OCI-LY7 (cell line): ENCODE measurements at regions not wholly inside any gene's neighbourhood (a gene's known extent, or its start where the extent isn't known, plus 50 kb on each side); places are given as distances from the start of the nearest gene placed in this dataset.

Experiments used
- BruUV-seq: library from RNA; stranded (reverse); fragments of 400-500 nt; replicated peaks from 2 replicates; lab custom pipeline; 2021; lab: Mats Ljungman, UMichigan
- CTCF ChIA-PET: fragments of 300-600 bp; sonication (Branson Sonifier 250); formaldehyde crosslinking; loops from one replicate; lab custom pipeline; 2022; ENCODE audit warnings: antibody characterized with exemption; ENCODE audit not compliant: unreplicated experiment; lab: Charles Lee
- POLR2A ChIA-PET: fragments of 300-600 bp; sonication (Branson Sonifier 250); formaldehyde crosslinking; loops from one replicate; lab custom pipeline; 2022; ENCODE audit warnings: antibody characterized with exemption; lab: Charles Lee
- DNase-seq: peaks from one replicate; pipeline ENCODE4 v3.0.0-alpha.2; 2015; ENCODE audit warnings: low spot score
- H2AFZ ChIP-seq: fragments of 200-600 bp; sonication (generic), shearing (Covaris generic); 2 replicates; pipeline ENCODE4 v1.6.1; 2014; ENCODE audit warnings: mild to moderate bottlenecking, antibody characterized with exemption, low read length, moderate library complexity
- H3K27ac ChIP-seq: fragments of 200-600 bp; sonication (generic); 2 replicates; pipeline ENCODE4 v1.5.1; 2014; ENCODE audit warnings: mixed run types, low read depth, mild to moderate bottlenecking, moderate library complexity, low read length, inconsistent platforms; ENCODE audit not compliant: poor library complexity, severe bottlenecking
- H3K36me3 ChIP-seq: fragments of 200-600 bp; sonication (generic); 2 replicates; pipeline ENCODE4 v1.6.1; 2014; ENCODE audit warnings: mild to moderate bottlenecking, antibody characterized with exemption, low read length, moderate library complexity, mixed read lengths; ENCODE audit not compliant: insufficient read depth
- H3K4me1 ChIP-seq: fragments of 200-600 bp; sonication (generic); 2 replicates; pipeline ENCODE4 v1.5.1; 2014; ENCODE audit warnings: mild to moderate bottlenecking, low read length; ENCODE audit not compliant: insufficient read depth, poor library complexity, severe bottlenecking
- H3K4me2 ChIP-seq: fragments of 200-600 bp; sonication (generic); 2 replicates; pipeline ENCODE4 v1.6.1; 2014; ENCODE audit warnings: mild to moderate bottlenecking, low read length
- H3K4me3 ChIP-seq: fragments of 200-600 bp; sonication (generic); 2 replicates; pipeline ENCODE4 v1.5.1; 2014; ENCODE audit warnings: mild to moderate bottlenecking, low read depth, low read length; ENCODE audit not compliant: poor library complexity, severe bottlenecking
- H3K79me2 ChIP-seq: fragments of 200-600 bp; sonication (generic); 2 replicates; pipeline ENCODE4 v1.6.1; 2016; ENCODE audit warnings: low read depth, mild to moderate bottlenecking, low read length, moderate library complexity, mixed read lengths; ENCODE audit not compliant: insufficient read depth
- H3K9me2 ChIP-seq: fragments of 200-600 bp; sonication (generic); 2 replicates; pipeline ENCODE4 v1.6.1; 2016; ENCODE audit warnings: mild to moderate bottlenecking, low read length, mixed read lengths; ENCODE audit not compliant: insufficient read depth
- H3K9me3 ChIP-seq: fragments of 200-600 bp; sonication (generic); 2 replicates; pipeline ENCODE4 v1.6.1; 2014; ENCODE audit warnings: mild to moderate bottlenecking, mixed run types, low read length, mixed read lengths
- H4K20me1 ChIP-seq: fragments of 200-600 bp; sonication (generic); 2 replicates; pipeline ENCODE4 v1.6.1; 2014; ENCODE audit warnings: mild to moderate bottlenecking, antibody characterized with exemption, low read length, moderate library complexity, mixed read lengths; ENCODE audit not compliant: insufficient read depth
- CTCF ChIP-seq: fragments of 200-600 bp; sonication (generic); conservative IDR thresholded peaks from 2 replicates; pipeline ENCODE4 v1.5.1; 2014; ENCODE audit warnings: mild to moderate bottlenecking, antibody characterized with exemption, low read length, moderate library complexity, mixed read lengths
- EZH2phosphoT487 ChIP-seq: fragments of 200-600 bp; sonication (generic); IDR thresholded peaks from 2 replicates; pipeline ENCODE4 v1.6.1; 2018; ENCODE audit warnings: low read depth, borderline replicate concordance, mild to moderate bottlenecking, mixed run types, antibody characterized with exemption, low read length, moderate library complexity, mixed read lengths
- intact Hi-C: fragments of 100-400 bp; cut with micrococcal nuclease; formaldehyde crosslinking; loops from one replicate; pipeline ENCODE4 v1.10.0; 2022; ENCODE audit not compliant: unreplicated experiment

- Histone ChIP-seq H2AFZ (no peak overlapping the region), H3K4me2 (no peak overlapping the region), H3K79me2 (no peaks in the 10 kb centered on the region), H3K4me1 (no peaks in the 10 kb centered on the region), H3K9me2 (no peaks in the 10 kb centered on the region), H3K4me3 (no peak overlapping the region), H3K36me3 (no peaks in the 10 kb centered on the region), H3K27ac (no peak overlapping the region), H3K9me3 (no peaks in the 10 kb centered on the region), H4K20me1 (no peaks in the 10 kb centered on the region)
- CTCF ChIA-PET, result interaction anchor here (0.6 kb wide), 1 partner anchor 664 kb away, joined by 3 read pairs; no protein-coding TSS in a partner anchor
- POLR2A ChIA-PET, result interaction anchor here (0.5 to 0.6 kb wide), 2 partner anchors 22 to 125 kb away, joined by 3 read pairs; no protein-coding TSS in a partner anchor
- TF ChIP-seq CTCF (no peak), EZH2phosphoT487 (no peak)
- intact Hi-C loops, result no loop called here
- DNase-seq, result no peak
- no TSS peak for BruUV-seq
Observed at GRCh38 chr20:39974966-39975501, 714.0 kb downstream of the MAFB start.

GRCh38 chr20:39968495-39968894 lies 720.5 kb downstream of the MAFB start:
- Histone ChIP-seq H3K36me3 (no peaks in the 10 kb centered on the region), H3K79me2 (no peaks in the 10 kb centered on the region), H3K4me2 (no peak overlapping the region), H3K4me3 (no peak overlapping the region), H3K9me3 (no peaks in the 10 kb centered on the region), H2AFZ (no peak overlapping the region), H4K20me1 (no peaks in the 10 kb centered on the region), H3K27ac (no peak overlapping the region), H3K9me2 (no peaks in the 10 kb centered on the region), H3K4me1 (no peaks in the 10 kb centered on the region)
- no peak for TF ChIP-seq EZH2phosphoT487
- no peak for TF ChIP-seq CTCF
- DNase-seq, result no peak
- CTCF ChIA-PET, result no interaction called here
- intact Hi-C loops, result no loop called here
- POLR2A ChIA-PET, result no interaction called here
- BruUV-seq, result no TSS peak

DNA sequence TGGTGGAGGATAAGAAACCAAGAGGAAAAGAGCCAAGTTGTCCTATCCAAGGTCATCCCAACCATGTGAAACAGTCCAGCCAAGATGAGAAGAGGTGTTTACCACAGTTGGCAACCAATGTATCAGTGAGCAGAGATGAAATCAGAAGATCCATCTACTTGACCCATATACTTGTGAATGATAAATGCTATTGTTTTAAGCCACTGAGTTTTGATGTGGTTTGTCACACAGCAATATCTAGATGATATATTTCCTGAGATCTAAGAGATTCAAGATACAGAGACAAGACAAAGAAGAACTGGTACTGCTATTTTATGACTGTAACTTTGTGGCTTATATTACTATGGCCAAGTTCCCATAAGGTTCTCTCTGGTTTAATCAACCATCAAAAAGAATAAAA lies 721.2 kb downstream of the MAFB start:
- POLR2A ChIA-PET, result no interaction called here
- Histone ChIP-seq H3K9me2 (no peaks in the 10 kb centered on the region), H3K4me2 (no peak overlapping the region), H3K79me2 (no peaks in the 10 kb centered on the region), H3K36me3 (no peaks in the 10 kb centered on the region), H3K4me3 (no peak overlapping the region), H4K20me1 (no peaks in the 10 kb centered on the region), H3K27ac (no peak overlapping the region), H3K4me1 (no peaks in the 10 kb centered on the region), H2AFZ (no peak overlapping the region), H3K9me3 (no peaks in the 10 kb centered on the region)
- no TSS peak for BruUV-seq
- no peak for DNase-seq
- intact Hi-C loops, result no loop called here
- CTCF ChIA-PET, result no interaction called here
- no peak for TF ChIP-seq EZH2phosphoT487
- TF ChIP-seq CTCF, result no peak
